HG02759 (cell line): ENCODE measurements at regions not wholly inside any gene's neighbourhood (a gene's known extent, or its start where the extent isn't known, plus 50 kb on each side); places are given as distances from the start of the nearest gene placed in this dataset.

ENCODE experiments used
- ATAC-seq: cut with Tn5 transposase; IDR thresholded peaks from one replicate; pipeline ENCODE4 v1.9.1; 2021; ENCODE audit warnings: mild to moderate bottlenecking, moderate library complexity; ENCODE audit not compliant: unreplicated experiment

GRCh38 chr7:130896051-130896881 is 162.3 kb upstream of the KLF14 start:
- no peak for ATAC-seq

- ATAC-seq, result peak; percentile 45
These were observed 163.0 kb upstream of the KLF14 start for GRCh38 chr7:130896898-130897514.

- no peak for ATAC-seq
These were observed 163.8 kb upstream of the KLF14 start for GRCh38 chr7:130897515-130898419.

- ATAC-seq, result no peak
These were observed 165.1 kb upstream of the KLF14 start for GRCh38 chr7:130899071-130899560.

- no peak for ATAC-seq
These were observed 165.8 kb upstream of the KLF14 start for GRCh38 chr7:130899638-130900401.

- no peak for ATAC-seq
These were observed 166.6 kb upstream of the KLF14 start for GRCh38 chr7:130900471-130901076.

GRCh38 chr7:130901209-130901783 is 167.3 kb upstream of the KLF14 start:
- no peak for ATAC-seq

GRCh38 chr7:130902755-130903357 is 168.8 kb upstream of the KLF14 start:
- ATAC-seq, result no peak

GRCh38 chr7:130903358-130903974 is 169.5 kb upstream of the KLF14 start:
- ATAC-seq, result no peak

- ATAC-seq, result no peak
These were observed 170.2 kb upstream of the KLF14 start for GRCh38 chr7:130904031-130904757.

GRCh38 chr7:130904792-130905191 is 170.8 kb upstream of the KLF14 start:
- no peak for ATAC-seq

GRCh38 chr7:130906575-130906974 is 172.6 kb upstream of the KLF14 start:
- ATAC-seq, result no peak

- no peak for ATAC-seq
These were observed 173.4 kb upstream of the KLF14 start for GRCh38 chr7:130907439-130907838.

- no peak for ATAC-seq
These were observed 174.5 kb upstream of the KLF14 start for GRCh38 chr7:130908345-130909160.

GRCh38 chr7:130909161-130909836 is 175.3 kb upstream of the KLF14 start:
- ATAC-seq, result no peak

GRCh38 chr7:130909881-130910672 is 176.1 kb upstream of the KLF14 start:
- no peak for ATAC-seq
